Hematopoietic multipotent progenitor cell treated with erythropoietin and hydrocortisone succinate and interleukin-3 and kit ligand, for 15 days (in vitro differentiated cells): ENCODE measurements at regions not wholly inside any gene's neighbourhood (a gene's known extent, or its start where the extent isn't known, plus 50 kb on each side); places are given as distances from the start of the nearest gene placed in this dataset.
"Not testable (repeated sequence)": the region's sequence is repeated elsewhere in the genome, so short reads cannot be mapped to it uniquely, and the experiment has no call there.

Source experiments
- DNase-seq: peaks from one replicate; pipeline ENCODE4 v3.0.0-alpha.2; 2015; ENCODE audit warnings: low spot score

DNA sequence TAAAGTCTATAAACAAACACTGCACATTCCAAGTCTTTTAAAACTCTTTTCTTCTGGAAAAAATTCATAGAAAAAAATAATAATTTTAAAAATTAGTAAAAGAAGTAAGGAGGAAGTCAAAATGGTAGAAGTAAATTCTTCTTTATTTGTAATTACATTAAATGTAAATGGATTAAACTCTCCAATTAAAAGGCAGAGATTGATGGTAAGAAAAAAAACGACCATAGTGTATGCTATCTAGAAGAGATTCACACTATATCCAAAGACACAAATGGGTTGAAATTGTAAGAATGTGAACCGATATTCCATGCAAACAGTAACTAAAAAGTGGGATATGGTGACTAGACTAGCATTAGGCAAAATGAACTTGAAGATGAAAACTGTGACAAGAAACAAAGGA lies 1196.1 kb upstream of the CDH2 start:
- DNase-seq = no peak

DNA sequence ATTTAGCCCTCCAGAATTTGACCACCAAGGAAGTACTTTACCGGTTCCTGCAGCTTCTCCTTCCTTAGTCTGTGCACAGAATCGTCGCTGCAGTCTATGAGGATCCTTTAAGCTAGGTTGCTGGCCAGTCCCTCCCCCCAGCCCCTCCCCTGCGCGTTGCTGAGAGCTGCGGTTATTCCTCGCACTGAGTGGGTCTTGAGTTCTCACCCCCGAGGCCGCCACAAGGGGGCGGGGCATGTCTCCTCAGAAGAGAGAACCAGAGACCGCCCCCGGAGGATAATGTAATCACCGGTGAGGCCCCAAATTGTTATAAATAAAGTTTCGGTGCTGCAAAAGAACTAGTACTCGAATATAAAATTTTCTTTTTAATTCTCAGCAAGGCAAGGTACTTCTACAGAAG lies 1184.9 kb upstream of the CDH2 start:
- DNase-seq = no peak

DNA sequence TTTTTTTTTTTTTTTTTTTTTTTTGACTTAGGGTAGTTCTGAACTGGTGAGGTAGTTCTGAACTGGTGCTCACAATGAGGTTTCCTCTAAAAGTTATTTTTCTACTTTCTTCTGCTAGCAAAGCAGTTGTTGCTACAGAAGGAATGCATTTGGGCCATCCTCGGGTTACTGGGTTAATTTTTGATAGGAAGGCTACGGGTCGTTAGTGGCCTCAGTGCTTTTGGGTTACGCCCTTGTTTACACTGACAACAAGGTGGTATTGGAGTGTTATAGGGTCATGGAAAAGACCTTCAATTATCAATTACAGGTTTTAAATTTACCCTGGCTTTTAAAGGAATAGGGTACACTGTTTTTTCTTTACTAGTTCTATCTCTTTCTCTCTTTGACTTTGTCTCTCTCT lies 1183.7 kb upstream of the CDH2 start:
- DNase-seq = not testable (repeated sequence)

DNA sequence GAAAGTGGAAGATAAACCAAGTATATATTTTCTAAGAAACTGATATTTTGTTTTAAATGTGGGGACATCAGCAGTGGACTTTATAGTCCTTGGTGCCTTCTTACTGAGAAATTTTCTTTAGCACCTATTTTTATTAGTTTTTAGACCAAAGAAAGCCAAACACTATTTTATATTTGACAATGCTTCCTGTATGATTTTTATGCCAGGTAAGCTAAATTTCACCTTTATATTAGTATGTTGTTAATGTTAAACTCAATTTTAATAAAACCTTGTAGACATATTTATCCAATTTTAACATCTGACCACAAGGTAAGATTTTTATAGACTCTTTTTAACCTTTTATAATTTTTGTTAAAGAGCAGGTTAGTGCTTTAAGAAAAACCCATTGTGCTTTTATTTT lies 1182.3 kb upstream of the CDH2 start:
- DNase-seq = not testable (repeated sequence)

DNA sequence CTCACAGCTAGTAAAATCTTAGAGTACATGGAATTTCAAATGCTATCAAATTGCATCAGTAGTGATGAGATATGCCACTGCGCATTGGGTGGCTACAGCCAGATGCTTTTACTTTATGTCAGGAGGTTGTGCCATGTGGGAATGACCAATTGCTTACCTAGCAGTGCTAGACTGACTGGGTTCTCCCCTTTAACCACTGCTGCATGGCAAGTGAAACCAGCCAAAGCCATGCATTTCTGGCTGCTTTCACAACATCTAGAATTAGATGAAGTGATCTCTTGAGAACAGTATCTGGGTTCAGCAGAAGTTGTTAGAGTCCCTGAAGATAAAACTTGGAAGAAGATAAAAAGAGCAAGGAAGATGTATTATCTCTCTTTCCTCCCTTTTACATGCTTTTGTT lies 1174.2 kb upstream of the CDH2 start:
- DNase-seq = no peak

DNA sequence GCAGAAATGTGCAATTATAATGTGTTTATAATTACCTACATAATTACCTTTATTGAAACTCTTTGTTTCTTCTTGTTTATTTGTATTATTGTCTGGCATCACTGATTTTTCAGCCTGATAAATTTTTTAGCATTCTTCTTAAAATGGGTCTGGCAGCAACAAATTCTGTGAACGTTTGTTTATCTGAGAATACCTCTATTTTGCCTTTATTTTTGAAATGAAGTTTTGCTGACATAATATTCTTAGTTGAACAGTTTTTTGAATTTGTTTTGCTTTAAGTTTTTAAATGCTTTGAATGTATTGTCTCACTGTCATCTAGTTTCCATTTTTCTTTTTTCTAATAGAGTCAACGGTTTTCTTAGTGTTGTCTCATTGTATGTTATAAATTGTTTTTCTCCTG lies 1152.0 kb upstream of the CDH2 start:
- no peak for DNase-seq

DNA sequence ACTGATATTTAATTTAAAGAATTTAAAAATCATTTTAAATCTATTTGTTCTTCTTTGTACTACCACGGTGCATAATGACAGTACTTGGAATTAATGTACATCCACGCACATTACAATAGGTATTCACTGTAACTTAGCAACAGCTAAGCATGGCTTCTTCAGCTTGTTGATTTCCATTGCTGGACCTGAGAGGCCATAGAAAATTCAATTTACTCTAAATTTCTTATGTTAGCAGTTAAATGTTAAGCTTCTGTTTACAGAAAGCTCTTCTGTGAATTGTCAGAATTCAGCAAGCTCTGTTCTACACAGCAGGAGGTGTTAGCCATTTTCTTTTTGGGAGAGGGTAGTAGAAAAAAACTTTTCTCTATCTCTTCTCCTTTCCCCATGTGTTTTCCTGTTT lies 1149.3 kb upstream of the CDH2 start:
- DNase-seq = no peak

DNA sequence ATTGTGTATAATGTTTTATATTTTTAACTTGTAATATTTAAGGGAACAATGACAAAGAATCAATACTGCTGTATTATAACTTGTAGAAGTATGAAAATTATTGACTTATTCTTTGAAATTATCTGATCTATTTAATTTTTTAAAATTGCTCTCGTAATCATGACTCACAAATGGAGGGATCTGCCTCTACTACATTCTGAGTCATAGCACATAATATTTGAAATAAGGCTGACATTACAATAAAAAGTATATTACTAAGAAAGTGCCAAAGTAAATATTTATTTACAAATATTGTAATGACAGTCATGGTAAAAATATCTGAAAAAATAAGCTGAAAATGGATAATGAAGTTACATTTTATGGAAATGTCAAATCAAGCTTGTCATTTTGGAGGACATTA lies 1144.6 kb upstream of the CDH2 start:
- DNase-seq = no peak

DNA sequence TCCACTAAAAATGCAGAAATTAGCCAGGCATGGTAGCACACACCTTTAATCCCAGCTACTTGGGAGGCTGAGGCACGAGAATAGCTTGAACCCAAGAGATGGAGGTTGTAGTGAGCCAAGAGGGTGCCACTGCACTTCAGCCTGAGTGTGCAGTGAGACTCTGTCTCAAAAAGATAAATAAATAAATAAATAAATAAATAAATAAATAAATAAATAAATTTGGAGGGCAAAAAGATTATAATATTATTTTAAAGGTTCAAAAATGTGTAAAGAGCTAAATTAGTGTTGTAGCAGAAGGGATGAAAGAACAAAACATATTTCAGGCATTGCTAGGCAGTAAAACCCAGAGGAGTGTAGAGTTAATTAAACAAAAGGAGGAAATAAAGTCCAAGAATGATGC lies 1136.4 kb upstream of the CDH2 start:
- no peak for DNase-seq

DNA sequence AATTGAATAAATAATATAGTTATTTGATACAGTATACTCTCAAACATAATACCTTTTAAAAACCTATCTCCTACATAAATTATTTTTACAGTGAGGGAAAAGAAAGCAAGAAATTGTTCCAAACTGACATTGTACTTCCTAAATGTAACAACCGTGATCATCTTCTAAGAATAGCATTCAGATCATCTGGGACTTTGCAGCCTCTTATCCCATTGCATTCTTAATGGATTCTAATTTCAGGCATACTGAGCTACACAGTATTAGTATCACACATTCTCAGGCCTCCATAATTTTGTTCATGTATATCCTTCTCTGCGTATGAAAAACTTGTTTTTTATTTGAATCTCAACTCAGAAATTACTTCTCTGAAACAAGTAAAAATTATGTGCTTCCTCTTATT lies 1134.7 kb upstream of the CDH2 start:
- DNase-seq = no peak

DNA sequence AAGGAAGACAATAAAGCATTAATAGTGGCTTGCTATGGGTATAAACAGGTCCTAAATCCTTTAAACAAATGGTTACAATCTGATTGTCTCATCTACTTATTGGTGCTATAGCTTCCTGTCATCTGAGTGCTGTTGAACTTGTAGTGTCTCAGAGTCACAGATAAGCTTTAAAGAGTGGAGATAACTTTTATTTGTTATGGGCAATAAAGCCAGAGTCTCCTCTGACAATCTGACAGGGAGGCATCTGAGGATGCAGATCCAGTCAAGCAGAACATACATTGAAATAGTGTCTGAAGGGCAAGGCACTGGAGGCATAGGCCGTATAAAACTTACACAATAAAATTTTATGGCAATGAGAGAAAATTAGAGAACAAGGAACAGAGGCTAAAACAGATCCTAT lies 1132.4 kb upstream of the CDH2 start:
- DNase-seq = no peak

DNA sequence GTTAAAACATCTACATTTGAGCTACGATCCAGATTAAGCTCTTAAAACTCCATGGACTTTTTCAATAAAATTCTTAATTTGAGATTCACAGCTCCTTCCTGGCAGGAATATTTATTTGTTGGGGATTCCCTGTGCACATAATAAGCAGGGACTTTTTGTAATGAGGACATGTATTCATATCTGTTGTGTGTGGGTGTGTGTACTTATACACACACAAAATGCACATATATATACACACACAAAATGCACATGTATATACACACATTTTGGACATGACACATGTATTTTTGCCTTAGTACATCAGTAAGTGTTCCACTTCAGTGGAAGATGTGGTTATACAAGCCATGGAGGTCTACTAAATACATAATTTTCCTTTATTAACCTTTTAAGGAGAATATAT lies 1131.1 kb upstream of the CDH2 start:
- no peak for DNase-seq

DNA sequence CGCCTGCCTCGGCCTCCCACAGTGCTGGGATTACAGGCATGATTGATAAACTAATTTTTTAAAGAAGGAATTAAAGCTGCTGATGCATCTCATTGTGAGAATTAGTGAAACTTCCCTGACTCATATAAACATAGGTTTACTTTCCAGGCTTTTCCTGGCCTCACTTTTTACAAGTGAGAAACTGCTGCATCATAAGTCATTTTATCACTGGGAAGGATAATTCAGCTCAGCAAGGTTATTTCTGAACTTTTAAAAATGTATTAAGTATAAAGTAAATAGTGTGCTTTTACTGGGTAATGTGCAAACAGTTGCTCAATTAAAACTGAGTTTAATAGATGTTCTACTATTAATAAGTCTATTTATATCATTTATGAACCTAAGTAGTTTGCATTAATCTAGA lies 1130.3 kb upstream of the CDH2 start:
- DNase-seq = no peak

DNA sequence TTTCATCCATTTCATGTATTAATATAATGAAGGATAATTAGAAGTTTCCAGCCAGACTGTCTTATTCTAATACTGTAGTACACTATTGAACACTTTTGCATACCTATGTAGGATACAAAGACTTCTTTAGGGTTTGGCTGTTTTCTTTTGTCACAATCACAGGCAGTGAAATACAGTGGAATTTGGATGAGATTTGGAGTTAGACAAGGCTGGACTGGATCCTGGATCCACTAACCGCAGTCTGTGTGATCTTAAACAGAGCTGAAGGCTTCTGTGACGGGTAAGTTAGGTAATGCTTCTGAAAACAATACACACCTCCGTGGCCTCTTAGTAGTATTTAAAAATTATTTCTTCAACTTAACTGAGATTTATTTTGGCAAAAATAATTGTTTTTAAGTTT lies 1128.6 kb upstream of the CDH2 start:
- DNase-seq = no peak

DNA sequence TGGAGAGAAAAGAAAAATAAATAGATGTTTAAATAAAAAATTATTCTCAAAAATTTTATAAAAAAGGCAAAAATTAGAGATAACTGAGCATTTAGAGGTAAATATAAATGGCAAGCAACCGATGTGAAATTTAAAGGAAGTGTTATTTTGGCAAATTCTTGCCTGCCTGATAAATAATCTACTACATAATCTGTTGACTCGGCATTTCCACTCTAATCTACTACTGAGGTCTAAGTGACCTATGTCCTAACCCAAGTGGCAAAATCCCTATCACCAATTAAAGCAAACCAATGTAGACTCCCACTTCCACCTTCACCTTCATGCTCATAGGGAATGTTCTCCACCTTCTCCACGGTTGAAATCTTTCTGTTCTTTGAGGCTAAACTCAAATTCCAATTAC lies 1124.1 kb upstream of the CDH2 start:
- DNase-seq = no peak

DNA sequence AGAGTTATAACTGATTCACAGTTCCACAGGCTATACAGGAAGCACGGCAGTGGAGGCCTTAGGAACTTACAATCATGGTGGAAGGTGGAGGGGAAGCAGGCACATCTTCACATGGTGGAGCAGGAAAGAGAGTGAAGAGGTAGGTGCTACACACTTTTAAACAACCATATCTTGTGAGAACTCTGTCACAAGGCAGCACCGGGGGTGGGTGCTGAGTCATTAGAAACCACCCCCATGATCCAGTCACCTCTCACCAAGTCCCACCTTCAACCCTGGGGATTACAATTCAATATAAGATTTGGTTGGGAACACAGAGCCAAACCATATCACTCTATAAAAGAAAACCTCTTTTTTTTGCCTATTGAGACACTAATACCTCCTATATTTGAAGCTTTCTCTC lies 1108.5 kb upstream of the CDH2 start:
- no peak for DNase-seq

DNA sequence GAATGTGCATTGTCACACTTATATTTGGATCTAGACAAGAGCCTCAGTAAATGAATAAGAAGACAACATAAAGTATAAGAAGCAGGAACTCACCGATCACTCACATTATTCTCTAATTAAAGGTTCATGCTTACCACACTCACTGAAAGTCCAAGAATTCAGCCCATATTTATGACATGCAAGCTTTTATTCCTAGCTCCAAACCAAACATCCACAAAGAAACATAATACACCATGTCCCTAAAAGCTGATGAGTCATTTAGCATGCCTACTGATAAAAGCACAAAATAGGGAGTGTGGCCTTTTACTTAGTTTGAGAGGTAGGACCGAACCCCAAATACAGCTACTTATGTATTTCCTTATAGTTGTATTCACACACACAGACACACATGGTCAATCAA lies 1094.6 kb upstream of the CDH2 start:
- DNase-seq = no peak

DNA sequence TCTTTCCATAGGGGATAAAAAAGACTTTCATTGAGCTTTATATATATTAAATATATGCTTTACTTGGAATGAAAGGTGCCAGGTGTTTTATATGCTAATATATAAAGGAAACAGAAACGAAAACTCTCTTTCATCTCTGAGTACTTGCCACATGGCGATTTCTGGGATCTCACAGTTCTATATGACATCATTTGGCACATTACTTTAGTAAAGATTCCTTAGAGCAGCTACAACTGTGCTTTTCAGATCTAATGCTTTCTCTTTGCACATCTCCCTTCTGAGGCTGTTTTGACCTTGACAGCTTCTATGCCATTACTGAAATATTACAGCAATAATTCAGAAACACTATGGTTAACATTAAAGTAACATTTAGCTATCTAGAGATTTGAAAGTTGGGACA lies 1082.9 kb upstream of the CDH2 start:
- no peak for DNase-seq

DNA sequence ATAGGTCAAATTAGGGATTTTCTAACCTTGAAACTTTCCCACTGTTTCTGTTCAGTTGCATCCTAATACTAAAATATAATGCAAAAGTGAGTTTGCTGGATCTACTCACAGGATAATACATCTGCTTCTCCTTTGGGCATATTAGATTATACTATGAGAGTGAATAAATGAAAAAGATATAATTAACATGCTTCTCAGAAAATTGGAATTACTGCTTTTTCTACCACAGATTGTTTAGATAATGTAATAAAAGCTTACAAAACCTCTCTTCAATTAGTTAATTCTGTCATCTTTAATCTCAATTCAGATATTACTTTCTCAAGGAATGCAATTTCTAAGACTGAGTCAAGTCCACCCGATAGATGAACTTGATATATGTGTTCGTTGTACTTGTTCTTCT lies 1077.2 kb upstream of the CDH2 start:
- no peak for DNase-seq

DNA sequence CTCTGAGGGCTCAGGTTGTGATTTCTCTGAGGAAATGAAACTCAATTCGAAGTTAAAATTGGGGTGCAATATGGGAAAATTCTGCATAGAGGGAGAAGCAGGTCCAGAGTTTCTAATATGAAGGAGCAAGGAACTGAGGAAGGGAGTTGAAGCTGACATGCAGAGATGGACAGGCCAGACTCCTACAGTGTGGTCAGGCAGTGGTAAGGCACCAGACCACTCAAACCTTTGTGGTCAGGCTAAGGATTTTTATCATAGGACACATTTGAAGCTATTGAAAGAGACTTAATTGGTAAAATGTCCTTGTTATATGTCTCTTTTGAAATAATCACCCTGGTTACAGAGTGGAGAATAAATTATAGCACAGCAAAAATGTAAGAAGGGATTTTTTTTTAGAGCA lies 1074.8 kb upstream of the CDH2 start:
- no peak for DNase-seq

DNA sequence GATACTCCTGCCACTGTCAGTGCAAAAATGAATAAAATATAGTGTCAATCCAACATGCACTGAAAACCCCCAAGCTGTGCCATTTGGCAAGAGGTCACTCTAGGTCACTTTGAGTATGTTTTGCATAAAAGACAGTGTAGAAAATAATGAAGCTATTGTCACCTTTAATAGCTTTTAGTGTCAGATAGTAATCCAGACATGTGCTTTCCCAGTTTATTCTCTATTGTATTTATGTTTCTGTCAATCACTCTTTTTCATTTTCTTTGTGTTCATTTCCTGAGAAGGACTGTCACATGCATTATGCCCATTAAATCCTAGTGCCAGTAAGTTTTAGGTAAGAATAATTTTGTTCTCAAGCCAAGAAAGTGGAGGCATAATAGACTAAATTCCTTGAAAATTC lies 1073.9 kb upstream of the CDH2 start:
- no peak for DNase-seq

DNA sequence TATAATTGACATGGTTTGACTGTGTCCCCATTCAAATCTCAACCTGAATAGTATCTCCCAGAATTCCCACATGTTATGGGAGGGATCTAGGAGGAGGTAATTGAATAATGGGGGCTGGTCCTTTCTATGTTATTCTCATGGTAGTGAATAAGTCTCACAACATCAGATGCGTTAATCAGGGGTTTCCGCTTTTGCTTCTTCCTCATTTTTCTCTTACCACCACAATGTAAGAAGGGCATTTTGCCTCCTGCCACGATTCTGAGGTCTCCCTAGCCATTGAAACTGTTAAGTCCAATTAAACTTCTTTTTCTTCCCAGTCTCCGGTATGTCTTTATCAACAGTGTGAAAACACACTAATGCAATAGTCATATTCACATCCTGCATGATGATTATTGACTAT lies 1073.3 kb upstream of the CDH2 start:
- no peak for DNase-seq

DNA sequence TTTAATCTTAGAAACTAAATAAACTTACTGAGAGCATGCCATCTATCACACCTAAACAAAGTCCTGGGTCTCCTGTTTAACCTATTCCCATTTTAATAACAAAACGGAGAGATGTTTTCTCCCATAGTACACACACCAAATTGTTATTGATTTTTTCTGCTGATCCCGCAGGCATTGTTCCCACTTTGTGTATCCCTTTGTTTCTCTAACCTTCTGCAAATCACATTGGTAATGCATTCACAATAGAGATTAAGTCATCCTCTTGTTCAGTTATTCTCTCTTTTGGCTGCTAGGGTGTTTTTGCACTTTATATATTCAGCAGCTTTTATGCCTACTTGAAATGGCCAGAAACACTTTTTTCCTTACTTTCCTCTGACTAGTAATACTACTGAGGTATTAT lies 1071.9 kb upstream of the CDH2 start:
- no peak for DNase-seq

DNA sequence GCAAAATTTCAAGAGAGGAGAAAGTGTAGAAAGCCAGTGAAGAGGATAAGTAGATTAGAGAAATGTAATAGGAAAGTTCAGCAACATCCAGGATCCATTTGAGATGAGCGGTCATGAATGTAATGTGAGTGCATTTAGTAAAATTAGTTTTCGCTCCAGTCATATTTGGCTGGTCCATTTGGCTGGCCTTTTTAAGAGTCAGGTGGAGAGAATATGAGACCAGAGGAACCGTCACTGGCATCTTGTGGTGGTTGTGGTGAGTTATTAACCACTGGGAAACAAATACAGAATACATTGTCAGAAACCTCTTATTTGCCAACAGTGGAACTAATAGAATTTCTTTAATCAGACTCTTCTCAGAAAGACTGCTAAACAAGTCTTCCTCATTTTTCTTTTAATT lies 1064.3 kb upstream of the CDH2 start:
- DNase-seq = no peak

DNA sequence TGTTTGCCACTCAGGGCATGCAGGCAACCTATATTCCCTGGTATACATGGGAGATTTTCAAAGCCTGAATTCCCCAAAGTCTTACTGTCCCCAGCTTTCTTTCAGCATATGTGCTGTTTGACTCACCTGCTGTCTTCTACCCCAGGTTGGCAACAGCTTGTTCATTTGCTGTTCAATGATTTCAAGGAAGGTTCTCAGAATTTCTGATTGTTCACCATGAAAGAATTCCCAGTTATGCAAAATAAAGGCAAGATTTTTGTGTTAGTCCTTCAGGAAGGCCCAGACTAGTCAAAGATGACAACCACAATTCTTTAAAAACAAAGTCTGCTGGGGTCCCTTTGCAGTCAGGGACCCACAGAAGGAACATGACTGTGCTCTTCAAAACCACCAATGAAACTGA lies 1057.8 kb upstream of the CDH2 start:
- no peak for DNase-seq

DNA sequence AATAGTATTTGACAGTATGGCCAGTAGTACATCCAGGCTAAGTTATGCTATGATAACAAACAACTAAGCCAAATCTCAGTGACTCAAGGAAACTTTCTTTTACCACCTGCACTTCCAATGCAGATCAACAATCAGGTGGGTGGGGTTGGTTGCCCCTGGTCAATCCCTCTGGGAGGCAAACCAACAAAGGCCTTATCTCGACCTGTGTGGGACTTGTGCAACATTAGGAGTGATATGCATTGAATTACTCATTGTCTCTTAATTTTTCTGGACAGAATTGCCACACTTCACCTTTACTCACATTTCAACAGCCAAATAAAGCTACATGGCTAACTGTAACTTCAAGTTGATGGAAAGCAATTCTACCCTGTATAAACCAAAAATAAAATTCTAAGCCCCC lies 1049.3 kb upstream of the CDH2 start:
- no peak for DNase-seq
